ENCODE measurements at regions not wholly inside any gene's neighbourhood (a gene's known extent, or its start where the extent isn't known, plus 50 kb on each side); places are given as distances from the start of the nearest gene placed in this dataset.

DNA sequence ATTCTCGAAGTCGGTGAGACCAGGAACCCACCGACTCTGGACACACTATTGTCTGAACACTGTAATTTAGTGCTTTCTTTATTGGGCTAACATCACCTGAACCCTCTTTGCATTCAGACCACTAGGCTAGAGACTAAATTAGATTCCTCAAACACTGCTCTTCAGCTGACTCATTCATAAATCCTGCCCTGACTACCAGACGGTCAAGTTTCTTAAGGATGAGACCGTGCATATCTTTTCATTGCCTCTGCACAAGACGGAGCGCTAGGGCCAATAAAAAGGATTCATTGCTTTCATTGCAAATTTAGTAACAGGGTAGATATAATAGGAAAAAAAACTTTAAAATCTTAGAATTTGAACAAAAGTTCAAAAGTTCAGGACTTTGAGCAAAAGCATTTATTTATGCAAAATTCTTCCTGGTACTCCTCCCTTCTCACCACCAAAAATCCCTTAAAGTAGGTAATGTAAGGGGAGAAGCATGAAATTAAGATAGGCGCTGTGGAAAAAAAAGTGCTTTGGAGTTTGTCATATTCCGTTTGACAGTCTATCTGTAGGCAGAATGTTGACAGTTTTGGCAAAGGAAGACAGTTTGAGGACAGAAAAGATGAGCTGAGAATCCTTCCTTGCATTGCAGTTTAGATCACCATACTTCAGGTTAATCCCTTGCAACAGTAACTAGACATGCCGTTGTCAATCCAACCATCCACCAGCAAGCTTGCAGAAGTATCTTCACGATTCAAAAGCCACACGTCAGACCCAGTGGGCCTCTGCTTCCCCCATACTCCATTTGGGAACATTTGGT lies 328.6 kb upstream of the JARID2 start:
- in situ Hi-C loops (cut with HindIII; ENCODE audit: low sequenced_read_pairs), result no loop called here
- H3K4me3 ChIP-seq (ENCODE audit: low read depth, low read length), result no peak overlapping the region
- TF ChIP-seq, protein P1, sequence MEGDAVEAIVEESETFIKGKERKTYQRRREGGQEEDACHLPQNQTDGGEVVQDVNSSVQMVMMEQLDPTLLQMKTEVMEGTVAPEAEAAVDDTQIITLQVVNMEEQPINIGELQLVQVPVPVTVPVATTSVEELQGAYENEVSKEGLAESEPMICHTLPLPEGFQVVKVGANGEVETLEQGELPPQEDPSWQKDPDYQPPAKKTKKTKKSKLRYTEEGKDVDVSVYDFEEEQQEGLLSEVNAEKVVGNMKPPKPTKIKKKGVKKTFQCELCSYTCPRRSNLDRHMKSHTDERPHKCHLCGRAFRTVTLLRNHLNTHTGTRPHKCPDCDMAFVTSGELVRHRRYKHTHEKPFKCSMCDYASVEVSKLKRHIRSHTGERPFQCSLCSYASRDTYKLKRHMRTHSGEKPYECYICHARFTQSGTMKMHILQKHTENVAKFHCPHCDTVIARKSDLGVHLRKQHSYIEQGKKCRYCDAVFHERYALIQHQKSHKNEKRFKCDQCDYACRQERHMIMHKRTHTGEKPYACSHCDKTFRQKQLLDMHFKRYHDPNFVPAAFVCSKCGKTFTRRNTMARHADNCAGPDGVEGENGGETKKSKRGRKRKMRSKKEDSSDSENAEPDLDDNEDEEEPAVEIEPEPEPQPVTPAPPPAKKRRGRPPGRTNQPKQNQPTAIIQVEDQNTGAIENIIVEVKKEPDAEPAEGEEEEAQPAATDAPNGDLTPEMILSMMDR (IDR thresholded peaks at IDR 0.05; ENCODE audit: low read depth, low read length, missing control alignments), result no peak
- DNase-seq (ENCODE audit: low read depth), result no peak

DNA sequence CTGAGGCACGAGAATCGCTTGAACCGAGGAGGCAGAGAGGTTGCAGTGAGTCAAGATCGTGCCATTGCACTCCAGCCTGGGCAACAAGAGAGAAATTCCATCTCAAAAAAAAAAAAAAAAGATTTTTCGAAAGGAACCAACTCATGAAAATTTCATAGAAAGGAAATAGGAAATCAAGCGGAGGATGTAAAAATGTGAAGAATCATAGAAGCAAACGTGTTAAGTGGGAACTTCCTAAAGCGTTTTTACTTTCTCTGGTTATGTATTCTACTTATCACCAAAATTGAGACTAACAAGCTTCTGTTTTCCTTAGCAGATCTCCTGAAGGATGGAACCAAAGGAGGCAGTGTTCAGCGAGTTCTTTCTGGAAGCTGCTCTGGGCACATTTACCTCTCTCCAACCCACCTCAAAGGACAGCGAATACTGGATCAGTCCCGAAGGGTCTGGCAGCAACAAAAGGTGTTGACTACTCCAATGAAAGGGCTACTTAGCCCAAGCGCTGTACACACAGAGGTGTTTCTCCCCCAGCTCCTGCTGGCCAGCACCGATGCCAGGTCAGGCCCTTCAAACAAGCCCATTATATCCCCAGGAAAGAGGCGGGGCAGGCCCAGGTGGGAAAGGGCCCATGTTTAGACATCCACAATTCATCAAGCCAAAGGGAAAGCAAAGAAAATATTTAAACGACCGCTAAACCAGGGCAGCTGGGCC lies 327.5 kb upstream of the JARID2 start:
- in situ Hi-C loops (cut with HindIII; ENCODE audit: low sequenced_read_pairs), result no loop called here
- no peak for DNase-seq (ENCODE audit: low read depth)
- TF ChIP-seq, protein P1 (IDR thresholded peaks at IDR 0.05; ENCODE audit: low read depth, low read length, missing control alignments), result no peak
- no peak overlapping the region for H3K4me3 ChIP-seq (ENCODE audit: low read depth, low read length)

DNA sequence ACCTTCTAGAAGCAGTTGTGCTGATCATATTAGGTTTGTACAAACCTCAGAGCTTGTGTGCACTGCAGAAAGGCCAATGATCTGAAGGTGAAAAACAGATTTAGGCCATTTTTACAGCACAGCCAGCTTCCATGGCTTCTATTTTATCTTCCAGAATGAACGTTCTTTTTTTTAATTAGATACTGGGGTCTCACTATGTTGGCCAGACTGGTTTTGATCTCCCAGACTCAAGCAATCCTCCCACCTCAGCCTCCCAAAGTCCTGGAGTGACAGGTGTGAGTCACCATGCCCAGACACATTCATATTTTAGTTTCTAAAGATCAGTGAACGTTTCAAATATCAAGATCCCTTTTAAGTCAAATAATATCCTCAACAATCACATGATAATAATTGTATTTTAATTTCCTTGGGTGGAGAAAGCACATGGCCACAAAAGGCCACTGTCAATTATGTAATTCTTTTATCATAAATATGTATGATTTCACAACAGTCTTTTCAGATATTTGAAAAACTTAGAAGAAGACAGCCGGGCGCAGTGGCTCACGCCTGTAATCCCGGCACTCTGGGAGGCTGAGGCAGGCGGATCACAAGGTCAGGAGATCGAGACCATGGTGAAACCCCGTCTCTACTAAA lies 326.7 kb upstream of the JARID2 start:
- DNase-seq (ENCODE audit: low read depth), result no peak
- in situ Hi-C loops (cut with HindIII; ENCODE audit: low sequenced_read_pairs), result no loop called here
- TF ChIP-seq, protein P1 (IDR thresholded peaks at IDR 0.05; ENCODE audit: low read depth, low read length, missing control alignments), result no peak
- H3K4me3 ChIP-seq (ENCODE audit: low read depth, low read length), result no peak overlapping the region

DNA sequence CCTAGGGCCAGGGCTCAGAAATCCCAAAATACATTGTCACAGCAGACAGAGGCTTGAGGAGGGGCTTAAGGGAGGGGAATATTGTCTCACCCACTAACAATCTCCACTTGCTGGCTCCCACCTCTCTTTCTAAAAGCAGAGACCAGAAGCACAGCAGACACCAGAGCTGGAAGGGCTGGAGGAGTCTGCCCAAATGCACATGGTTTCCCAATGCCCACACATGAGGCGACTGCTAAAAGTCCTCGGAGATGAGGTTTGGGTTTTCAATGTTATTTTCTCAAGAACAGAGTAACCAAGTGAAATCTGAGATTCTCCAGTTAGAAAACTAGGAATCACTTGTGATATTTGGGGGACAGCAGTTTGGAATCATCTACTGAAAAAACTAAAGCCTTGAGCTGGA lies 325.6 kb upstream of the JARID2 start:
- TF ChIP-seq, protein P1 (IDR thresholded peaks at IDR 0.05; ENCODE audit: low read depth, low read length, missing control alignments), result no peak
- DNase-seq (ENCODE audit: low read depth), result no peak
- in situ Hi-C loops (cut with HindIII; ENCODE audit: low sequenced_read_pairs), result no loop called here
- H3K4me3 ChIP-seq (ENCODE audit: low read depth, low read length), result no peak overlapping the region

DNA sequence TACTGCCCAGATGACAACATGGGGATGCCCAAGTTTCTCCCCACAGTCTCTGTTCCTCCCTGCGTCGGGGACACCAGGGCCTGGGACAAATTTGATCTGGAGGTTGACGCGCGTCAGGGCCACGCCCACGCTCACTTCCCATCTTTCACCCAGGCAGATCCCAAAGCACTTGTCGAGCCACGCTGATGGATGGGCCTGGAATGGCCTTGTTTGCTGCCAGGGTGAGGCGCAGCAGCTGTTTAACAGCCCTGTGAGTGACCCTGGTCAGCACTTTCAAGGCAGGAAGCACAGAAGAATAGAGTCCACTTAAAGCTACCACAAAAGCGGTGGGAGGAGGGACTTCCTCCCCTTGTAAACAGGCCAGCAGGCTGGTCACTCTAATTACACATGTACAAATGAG lies 324.7 kb upstream of the JARID2 start:
- TF ChIP-seq, protein P1 (IDR thresholded peaks at IDR 0.05; ENCODE audit: low read depth, low read length, missing control alignments), result no peak
- in situ Hi-C loops (cut with HindIII; ENCODE audit: low sequenced_read_pairs), result no loop called here
- no peak overlapping the region for H3K4me3 ChIP-seq (ENCODE audit: low read depth, low read length)
- DNase-seq (ENCODE audit: low read depth), result no peak

DNA sequence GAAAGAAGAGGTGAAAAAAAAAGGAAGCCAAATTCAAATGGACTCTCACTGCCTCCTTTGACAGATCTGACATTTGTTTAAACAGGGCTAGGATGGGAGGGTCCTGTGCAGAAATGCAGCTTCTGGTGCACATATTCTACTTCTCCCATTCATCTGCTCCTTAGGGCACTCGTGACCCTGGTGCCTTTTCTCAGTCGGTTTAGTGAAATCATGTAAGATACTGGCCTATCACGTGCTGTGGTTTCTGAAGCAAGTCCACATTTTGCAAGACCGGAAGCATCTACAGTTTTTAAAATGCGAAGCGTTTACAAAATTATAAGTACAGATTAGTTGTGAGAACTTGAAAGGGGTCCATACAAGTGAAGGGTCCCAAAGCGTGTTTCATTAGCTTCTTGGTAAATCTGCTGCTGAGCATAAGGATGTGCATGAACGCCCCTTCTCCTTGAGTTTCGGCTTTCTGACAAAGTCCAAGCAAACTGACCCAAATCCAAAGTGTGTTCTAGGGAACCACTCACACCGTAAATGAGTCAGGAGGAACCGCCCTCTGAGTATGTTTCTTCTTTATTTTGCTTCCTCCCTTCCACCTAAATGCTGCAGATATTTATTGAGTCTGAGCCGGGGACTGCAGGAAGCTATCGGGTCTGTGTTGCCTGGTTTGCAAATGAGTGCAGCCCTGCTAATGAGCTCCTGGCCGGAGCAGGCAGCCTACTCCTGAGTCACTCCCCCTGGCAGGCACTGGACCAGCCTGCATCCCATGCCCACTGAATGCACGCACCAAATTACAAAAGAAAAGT lies 323.8 kb upstream of the JARID2 start:
- in situ Hi-C loops (cut with HindIII; ENCODE audit: low sequenced_read_pairs), result no loop called here
- no peak overlapping the region for H3K4me3 ChIP-seq (ENCODE audit: low read depth, low read length)
- no peak for DNase-seq (ENCODE audit: low read depth)
- TF ChIP-seq, protein P1 (IDR thresholded peaks at IDR 0.05; ENCODE audit: low read depth, low read length, missing control alignments), result no peak

All from astrocyte of the cerebellum (primary cell).